PC-3 (cell line): ENCODE measurements at regions not wholly inside any gene's neighbourhood (a gene's known extent, or its start where the extent isn't known, plus 50 kb on each side); places are given as distances from the start of the nearest gene placed in this dataset.

Source experiments
- ATAC-seq: fragments of 200-7000 bp; cut with Tn5 transposase; 2 replicates; pipeline ENCODE4 v1.9.1; 2020; ENCODE audit warnings: mild to moderate bottlenecking, moderate library complexity
- BruUV-seq: library from RNA; stranded (reverse); fragments of 400-500 nt; replicated peaks from 2 replicates; lab custom pipeline; 2021; lab: Mats Ljungman, UMichigan
- CTCF ChIA-PET: fragments of 300-600 bp; sonication (Branson Sonifier 250); formaldehyde crosslinking; loops from one replicate; lab custom pipeline; 2022; ENCODE audit warnings: antibody characterized with exemption; lab: Charles Lee
- POLR2A ChIA-PET: fragments of 300-600 bp; sonication (Branson Sonifier 250); formaldehyde crosslinking; loops from one replicate; lab custom pipeline; 2022; ENCODE audit warnings: antibody characterized with exemption; ENCODE audit not compliant: unreplicated experiment; lab: Charles Lee
- DNase-seq: peaks from one replicate; pipeline ENCODE4 v3.0.0-alpha.2; 2015
- H2AFZ ChIP-seq: fragments of 300-600 bp; sonication (generic); 2 replicates; pipeline ENCODE4 v1.6.0; 2016; ENCODE audit warnings: antibody characterized with exemption, low read length
- H3F3A ChIP-seq: fragments of 300-600 bp; sonication (generic); one replicate; pipeline ENCODE4 v1.6.0; 2017; ENCODE audit warnings: antibody characterized with exemption, low read length, control low read depth, mild to moderate bottlenecking; ENCODE audit not compliant: unreplicated experiment
- H3K27ac ChIP-seq: fragments of 300-600 bp; sonication (generic); 2 replicates; pipeline ENCODE4 v1.5.1; 2016; ENCODE audit warnings: mild to moderate bottlenecking, low read length
- H3K27me3 ChIP-seq: fragments of 300-600 bp; sonication (generic); 2 replicates; pipeline ENCODE4 v1.6.1; 2016; ENCODE audit warnings: low read length, mixed read lengths
- H3K36me3 ChIP-seq: fragments of 300-600 bp; sonication (generic); 2 replicates; pipeline ENCODE4 v1.6.1; 2016; ENCODE audit warnings: low read depth, mixed run types, low read length, mixed read lengths
- H3K4me1 ChIP-seq: fragments of 300-600 bp; sonication (generic); 2 replicates; pipeline ENCODE4 v1.5.1; 2016; ENCODE audit warnings: low read length; ENCODE audit not compliant: insufficient read depth
- H3K4me2 ChIP-seq: fragments of 300-600 bp; sonication (generic); 2 replicates; pipeline ENCODE4 v1.6.0; 2016; ENCODE audit warnings: low read length
- H3K4me3 ChIP-seq: fragments of 300-600 bp; sonication (generic); 2 replicates; pipeline ENCODE4 v1.5.1; 2016; ENCODE audit warnings: mild to moderate bottlenecking, low read length, mixed read lengths
- H3K79me2 ChIP-seq: fragments of 300-600 bp; sonication (generic); 2 replicates; pipeline ENCODE4 v1.6.1; 2017; ENCODE audit warnings: low read length, mixed read lengths
- H3K9ac ChIP-seq: fragments of 300-600 bp; sonication (generic); 2 replicates; pipeline ENCODE4 v1.6.0; 2016; ENCODE audit warnings: mild to moderate bottlenecking, low read length
- H3K9me2 ChIP-seq: fragments of 300-600 bp; sonication (generic); replicated peaks from 2 replicates; pipeline ENCODE4 v1.6.1; 2016; ENCODE audit warnings: mixed run types, low read length, mixed read lengths
- H3K9me3 ChIP-seq: fragments of 300-600 bp; sonication (generic); 2 replicates; pipeline ENCODE4 v1.6.1; 2016; ENCODE audit warnings: low read length, mixed read lengths
- H4K20me1 ChIP-seq: fragments of 300-600 bp; sonication (generic); 2 replicates; pipeline ENCODE4 v1.6.1; 2016; ENCODE audit warnings: low read length, mixed read lengths
- EZH2 ChIP-seq: fragments of 300-600 bp; sonication (generic); IDR thresholded peaks from one replicate; pipeline ENCODE4 v1.6.1; 2017; ENCODE audit warnings: antibody characterized with exemption, mild to moderate bottlenecking, low read length; ENCODE audit not compliant: unreplicated experiment
- EZH2phosphoT487 ChIP-seq: fragments of 300-600 bp; sonication (generic); IDR thresholded peaks from 2 replicates; pipeline ENCODE4 v1.6.1; 2018; ENCODE audit warnings: mild to moderate bottlenecking, antibody characterized with exemption, low read length, borderline replicate concordance
- intact Hi-C: fragments of 100-400 bp; cut with micrococcal nuclease; formaldehyde crosslinking; loops from 2 replicates; pipeline ENCODE4 v1.9.0; 2023
- TF ChIP-seq, protein P1 (sequence below): fragments of 300-600 bp; sonication (generic); conservative IDR thresholded peaks from 2 replicates; pipeline ENCODE4 v1.5.1; 2017; ENCODE audit warnings: antibody characterized with exemption, low read depth, mild to moderate bottlenecking, low read length

DNA sequence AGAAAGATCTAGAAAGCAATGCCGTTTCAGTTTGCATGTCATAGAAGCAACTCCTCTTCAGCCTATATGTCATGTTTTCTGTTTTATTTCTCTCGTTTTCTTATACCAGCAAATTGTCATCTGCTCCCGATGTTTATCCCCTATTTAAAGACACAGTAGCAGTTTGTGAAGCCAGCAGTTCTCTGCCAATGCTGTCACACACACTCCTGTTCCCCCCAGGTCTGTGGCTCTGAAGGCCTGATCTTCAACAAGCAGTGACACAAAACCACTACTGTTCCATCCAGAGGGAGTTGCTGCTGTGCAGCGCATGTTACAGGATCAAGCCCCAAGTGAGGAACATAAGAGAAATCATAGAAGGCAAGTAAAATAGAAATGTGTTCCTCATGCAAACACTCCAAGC, 364.1 kb upstream of the SLC30A5 start:
- no peak overlapping the region for H2AFZ ChIP-seq
- intact Hi-C loops = no loop called here
- no peaks in the 10 kb centered on the region for H3F3A ChIP-seq
- H3K79me2 ChIP-seq = no peaks in the 10 kb centered on the region
- DNase-seq (no peak), ATAC-seq (no peak)
- no peak overlapping the region for H3K4me3 ChIP-seq
- H3K4me1 ChIP-seq = no peaks in the 10 kb centered on the region
- no peaks in the 10 kb centered on the region for H3K9me2 ChIP-seq
- H3K4me2 ChIP-seq = no peak overlapping the region
- H4K20me1 ChIP-seq = no peaks in the 10 kb centered on the region
- no TSS peak for BruUV-seq
- H3K9me3 ChIP-seq = no peaks in the 10 kb centered on the region
- H3K27ac ChIP-seq = no peak overlapping the region
- TF ChIP-seq EZH2 = no peak
- TF ChIP-seq, protein P1, sequence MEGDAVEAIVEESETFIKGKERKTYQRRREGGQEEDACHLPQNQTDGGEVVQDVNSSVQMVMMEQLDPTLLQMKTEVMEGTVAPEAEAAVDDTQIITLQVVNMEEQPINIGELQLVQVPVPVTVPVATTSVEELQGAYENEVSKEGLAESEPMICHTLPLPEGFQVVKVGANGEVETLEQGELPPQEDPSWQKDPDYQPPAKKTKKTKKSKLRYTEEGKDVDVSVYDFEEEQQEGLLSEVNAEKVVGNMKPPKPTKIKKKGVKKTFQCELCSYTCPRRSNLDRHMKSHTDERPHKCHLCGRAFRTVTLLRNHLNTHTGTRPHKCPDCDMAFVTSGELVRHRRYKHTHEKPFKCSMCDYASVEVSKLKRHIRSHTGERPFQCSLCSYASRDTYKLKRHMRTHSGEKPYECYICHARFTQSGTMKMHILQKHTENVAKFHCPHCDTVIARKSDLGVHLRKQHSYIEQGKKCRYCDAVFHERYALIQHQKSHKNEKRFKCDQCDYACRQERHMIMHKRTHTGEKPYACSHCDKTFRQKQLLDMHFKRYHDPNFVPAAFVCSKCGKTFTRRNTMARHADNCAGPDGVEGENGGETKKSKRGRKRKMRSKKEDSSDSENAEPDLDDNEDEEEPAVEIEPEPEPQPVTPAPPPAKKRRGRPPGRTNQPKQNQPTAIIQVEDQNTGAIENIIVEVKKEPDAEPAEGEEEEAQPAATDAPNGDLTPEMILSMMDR = no peak
- no peak for TF ChIP-seq EZH2phosphoT487
- no peaks in the 10 kb centered on the region for H3K36me3 ChIP-seq
- CTCF ChIA-PET = no interaction called here
- POLR2A ChIA-PET = no interaction called here
- H3K27me3 ChIP-seq = no peaks in the 10 kb centered on the region
- H3K9ac ChIP-seq = no peak overlapping the region

DNA sequence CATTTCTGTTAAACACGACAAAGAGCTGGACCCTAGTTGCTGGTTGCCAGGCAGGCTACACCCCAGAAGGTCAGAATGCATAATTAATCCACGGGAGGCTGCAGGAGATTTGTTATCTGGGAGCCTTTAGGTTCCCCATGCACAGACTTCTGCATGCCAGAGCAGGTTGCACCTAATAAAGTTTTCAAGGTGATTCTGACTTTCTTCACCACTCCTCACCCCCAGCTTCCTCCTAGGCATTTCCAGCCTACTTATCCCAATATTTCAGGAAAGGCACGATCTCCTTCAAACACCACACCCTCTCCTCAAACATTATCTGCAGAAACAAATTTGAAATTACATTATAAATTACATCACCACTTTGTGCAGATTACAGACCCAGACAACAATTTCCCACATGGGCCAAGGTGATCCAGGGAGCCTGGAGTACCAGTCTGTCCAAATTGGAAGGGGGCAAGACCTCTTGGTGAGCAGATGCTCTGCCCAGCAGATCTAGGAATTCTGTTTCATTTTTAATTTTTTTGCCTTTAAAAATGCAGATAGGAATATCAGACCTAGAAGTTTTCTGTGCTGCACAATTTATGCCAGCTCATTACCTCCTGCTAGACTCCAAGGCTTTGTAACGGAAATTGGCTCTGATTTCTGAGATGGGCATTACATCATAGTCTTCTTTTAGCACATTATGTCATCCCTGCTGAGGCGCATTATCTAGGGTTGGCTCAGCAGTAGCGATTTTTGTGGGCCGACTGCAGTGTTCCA, 363.4 kb upstream of the SLC30A5 start:
- no peak overlapping the region for H3K9ac ChIP-seq
- no peaks in the 10 kb centered on the region for H3K36me3 ChIP-seq
- no peak overlapping the region for H3K4me3 ChIP-seq
- H3K27me3 ChIP-seq = no peaks in the 10 kb centered on the region
- no peaks in the 10 kb centered on the region for H3K9me3 ChIP-seq
- DNase-seq (no peak), ATAC-seq (no peak)
- no peaks in the 10 kb centered on the region for H3F3A ChIP-seq
- no peaks in the 10 kb centered on the region for H4K20me1 ChIP-seq
- CTCF ChIA-PET = no interaction called here
- H3K4me2 ChIP-seq = no peak overlapping the region
- H2AFZ ChIP-seq = no peak overlapping the region
- H3K4me1 ChIP-seq = no peaks in the 10 kb centered on the region
- intact Hi-C loops = no loop called here
- no peaks in the 10 kb centered on the region for H3K9me2 ChIP-seq
- no peaks in the 10 kb centered on the region for H3K79me2 ChIP-seq
- no peak overlapping the region for H3K27ac ChIP-seq
- no TSS peak for BruUV-seq
- POLR2A ChIA-PET = no interaction called here
- TF ChIP-seq, protein P1 = no peak
- no peak for TF ChIP-seq EZH2

DNA sequence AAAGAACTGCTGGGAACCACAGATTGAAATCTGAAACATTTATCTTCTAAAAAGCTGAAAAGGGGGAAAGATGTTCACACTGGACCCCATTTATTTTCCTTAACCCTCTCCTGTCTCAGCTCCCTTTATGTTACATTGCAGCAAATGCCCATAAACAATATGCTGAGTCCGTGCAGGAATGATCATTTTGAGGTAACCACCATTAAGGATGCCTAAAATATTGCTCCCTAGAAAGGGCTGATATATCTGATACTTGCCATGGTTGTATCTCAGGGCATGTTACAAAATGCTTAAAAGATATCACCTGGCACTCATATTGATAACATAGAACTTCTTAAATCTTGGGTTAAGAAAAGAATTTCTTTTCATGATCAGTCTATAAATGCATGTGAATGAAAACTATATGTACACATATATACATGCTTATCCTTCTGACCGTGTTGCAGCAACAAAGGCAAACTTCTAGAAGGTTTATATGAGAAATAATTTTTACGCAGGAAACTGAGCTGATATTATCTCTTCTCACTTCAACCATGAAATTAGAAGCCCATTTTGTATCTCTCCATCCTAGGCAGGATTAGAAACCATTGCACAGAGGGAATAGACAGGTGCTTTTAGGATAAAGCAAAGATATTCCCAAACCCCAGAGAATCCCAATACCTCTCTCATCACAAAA, 362.7 kb upstream of the SLC30A5 start:
- CTCF ChIA-PET = no interaction called here
- no peak for DNase-seq
- no peaks in the 10 kb centered on the region for H3K9me2 ChIP-seq
- H3K79me2 ChIP-seq = no peaks in the 10 kb centered on the region
- no peaks in the 10 kb centered on the region for H3K36me3 ChIP-seq
- no peak overlapping the region for H3K27ac ChIP-seq
- no TSS peak for BruUV-seq
- H3F3A ChIP-seq = no peaks in the 10 kb centered on the region
- no peak overlapping the region for H3K9ac ChIP-seq
- no peaks in the 10 kb centered on the region for H3K27me3 ChIP-seq
- intact Hi-C loops = no loop called here
- no peaks in the 10 kb centered on the region for H3K9me3 ChIP-seq
- POLR2A ChIA-PET = no interaction called here
- H3K4me2 ChIP-seq = no peak overlapping the region
- no peaks in the 10 kb centered on the region for H3K4me1 ChIP-seq
- H2AFZ ChIP-seq = no peak overlapping the region
- ATAC-seq = no peak
- no peak overlapping the region for H3K4me3 ChIP-seq
- H4K20me1 ChIP-seq = no peaks in the 10 kb centered on the region
- TF ChIP-seq EZH2 (no peak), EZH2phosphoT487 (no peak)
- TF ChIP-seq, protein P1 = no peak
